HG02763 (cell line): ENCODE measurements at regions not wholly inside any gene's neighbourhood (a gene's known extent, or its start where the extent isn't known, plus 50 kb on each side); places are given as distances from the start of the nearest gene placed in this dataset.
A peak's percentile ranks its signal among the peaks of the same experiment; 100 is the strongest.
"Not testable (repeated sequence)": the region's sequence is repeated elsewhere in the genome, so short reads cannot be mapped to it uniquely, and the experiment has no call there.

Experiments used
- ATAC-seq: cut with Tn5 transposase; IDR thresholded peaks from one replicate; pipeline ENCODE4 v1.9.1; 2021; ENCODE audit warnings: mild to moderate bottlenecking, moderate library complexity; ENCODE audit not compliant: unreplicated experiment

DNA sequence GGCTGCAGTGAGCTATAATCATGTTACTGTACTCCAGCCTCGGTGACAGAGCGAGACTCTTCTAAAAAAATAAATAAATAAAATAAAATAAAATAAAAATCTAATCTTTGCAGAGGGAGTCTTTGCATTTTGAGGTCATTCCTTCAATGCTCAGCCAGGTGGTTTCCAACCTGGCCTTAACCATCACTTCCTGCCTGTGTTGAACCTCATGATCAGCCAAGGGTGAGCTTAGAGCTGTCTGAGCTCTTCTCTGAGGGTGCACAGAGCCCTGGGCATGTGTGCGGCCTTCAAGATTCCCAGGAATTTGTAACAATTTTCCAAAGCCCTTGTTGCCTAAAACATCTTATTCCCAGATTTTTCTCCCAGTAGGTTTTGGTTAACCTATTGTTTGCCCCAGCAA, 94.3 kb downstream of the KCNJ12 start:
- not testable (repeated sequence) for ATAC-seq

DNA sequence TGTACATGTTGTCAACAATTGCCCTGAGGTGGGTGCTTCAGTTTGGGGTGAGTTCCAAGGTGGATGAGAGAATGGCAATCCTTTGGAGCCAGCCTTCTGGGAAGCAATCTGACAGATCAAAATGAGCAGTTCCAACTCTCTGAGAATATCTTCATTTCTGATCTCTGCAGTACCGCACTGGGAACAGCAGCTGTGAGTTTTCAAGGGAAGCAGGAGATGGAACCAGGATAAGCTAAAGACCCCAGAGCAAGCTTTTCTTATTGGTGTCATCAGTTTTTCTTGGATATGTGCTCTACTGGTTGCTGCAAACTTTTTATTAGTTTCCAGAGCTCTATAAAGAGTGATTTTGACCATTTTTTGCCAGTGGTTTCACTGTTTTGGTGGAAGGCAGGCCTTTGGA, 94.7 kb downstream of the KCNJ12 start:
- ATAC-seq: no peak

DNA sequence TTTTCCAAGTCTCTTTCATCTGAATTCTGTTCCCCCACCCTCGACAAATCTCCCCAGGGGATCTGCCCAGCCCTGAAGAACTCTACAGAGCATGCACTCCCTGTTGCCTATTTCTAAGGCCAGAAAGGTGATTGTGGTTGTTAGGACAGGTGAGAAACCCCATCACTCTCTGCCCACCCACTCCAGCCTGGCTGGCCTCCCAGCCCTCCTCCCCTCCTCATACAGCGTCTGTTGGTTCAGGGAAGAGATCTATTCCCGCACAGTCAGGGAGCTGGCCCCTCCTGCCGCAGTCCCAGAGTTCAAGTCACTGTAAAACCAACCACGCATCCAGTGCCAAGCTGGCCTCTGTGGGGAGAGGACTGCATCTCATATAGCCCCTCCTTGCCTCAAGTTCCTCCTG, 98.7 kb downstream of the KCNJ12 start:
- no peak for ATAC-seq

DNA sequence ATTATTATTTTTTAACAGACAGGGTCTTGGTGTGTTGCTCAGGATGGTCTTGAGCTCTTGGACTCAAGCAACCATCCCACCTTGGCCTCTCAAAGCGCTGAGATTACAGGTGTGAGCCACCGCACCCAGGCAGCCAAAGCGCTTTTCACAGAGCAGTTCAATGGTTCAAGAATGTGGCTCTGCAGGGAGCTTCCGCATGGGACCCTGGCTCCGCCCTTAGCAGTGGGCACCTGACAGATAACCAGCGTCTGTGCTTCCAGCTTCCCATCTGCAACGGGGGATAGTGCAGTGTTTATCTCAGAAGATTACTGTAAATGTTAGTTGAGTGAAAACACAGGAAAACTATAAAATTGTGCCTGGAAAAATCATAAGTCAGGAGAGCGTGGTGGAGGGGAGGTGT, 99.4 kb downstream of the KCNJ12 start:
- ATAC-seq: no peak

DNA sequence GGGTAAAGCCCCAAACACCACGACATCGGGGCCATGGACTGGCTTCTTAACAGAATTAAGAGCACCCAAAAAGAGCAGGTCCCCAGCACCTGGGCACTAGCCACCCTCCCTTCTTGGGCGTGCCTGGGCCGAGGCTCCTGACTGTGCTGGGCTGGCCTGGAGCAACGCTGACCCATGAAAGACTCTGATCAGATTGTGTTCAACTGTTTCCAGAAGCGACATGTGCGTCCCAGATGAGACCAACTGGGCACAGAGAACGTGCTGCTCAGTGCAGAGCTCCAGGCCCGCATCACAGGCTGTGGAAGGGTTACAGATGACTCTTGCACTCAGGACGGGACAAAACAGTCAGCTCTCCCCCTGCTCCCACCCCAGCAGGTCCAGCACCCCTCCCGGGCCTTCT, 100.7 kb downstream of the KCNJ12 start:
- ATAC-seq: no peak

DNA sequence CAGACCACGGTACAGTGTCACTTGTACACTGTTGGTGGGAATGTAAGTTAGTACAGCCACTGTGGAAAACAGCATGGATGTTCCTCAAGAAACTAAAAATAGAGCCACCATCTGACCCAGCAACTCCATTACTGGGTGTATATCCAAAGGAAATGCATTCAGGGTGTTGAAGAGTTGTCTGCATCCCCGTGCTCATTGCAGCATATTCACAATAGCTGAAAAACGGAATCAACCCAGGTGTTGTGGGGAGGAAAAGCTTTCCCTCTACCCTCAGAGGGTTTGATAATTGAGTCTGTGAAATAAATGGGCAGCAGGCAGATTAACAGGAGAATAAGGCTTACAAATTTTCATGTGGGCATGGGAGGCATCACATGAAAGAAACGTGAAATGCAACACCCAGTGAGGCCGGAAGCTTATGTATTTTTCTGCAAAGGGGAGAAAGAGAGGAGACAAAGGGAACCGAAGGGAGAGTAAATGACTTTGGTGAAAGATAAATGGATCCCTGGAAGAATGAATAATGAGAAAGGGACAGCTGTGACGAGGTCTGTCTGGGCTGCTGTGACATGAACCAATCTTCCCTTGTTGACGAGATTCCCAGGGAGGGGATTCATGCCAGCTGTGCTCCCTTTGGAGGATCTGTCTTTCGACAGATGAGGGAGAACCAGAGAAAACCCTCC, 106.2 kb downstream of the KCNJ12 start:
- no peak for ATAC-seq

DNA sequence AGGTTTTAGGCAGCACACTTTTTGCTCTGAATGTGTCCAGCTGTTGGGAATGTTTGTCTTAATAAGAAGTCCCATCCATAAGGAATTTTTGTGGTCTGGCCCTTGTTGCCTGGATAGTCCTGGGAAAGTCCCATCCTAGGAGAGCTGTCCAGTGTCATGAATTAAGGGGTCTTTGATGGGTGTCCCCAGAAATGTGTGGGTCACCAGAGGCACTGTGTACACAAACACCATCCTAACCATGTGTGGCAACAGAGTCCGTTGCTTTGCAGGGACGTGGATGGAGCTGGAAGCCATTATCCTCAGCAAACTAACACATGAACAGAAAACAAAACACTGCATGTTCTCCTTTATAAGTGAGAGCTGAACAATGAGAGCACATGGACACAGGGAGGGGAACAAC, 111.9 kb downstream of the KCNJ12 start:
- not testable (repeated sequence) for ATAC-seq

DNA sequence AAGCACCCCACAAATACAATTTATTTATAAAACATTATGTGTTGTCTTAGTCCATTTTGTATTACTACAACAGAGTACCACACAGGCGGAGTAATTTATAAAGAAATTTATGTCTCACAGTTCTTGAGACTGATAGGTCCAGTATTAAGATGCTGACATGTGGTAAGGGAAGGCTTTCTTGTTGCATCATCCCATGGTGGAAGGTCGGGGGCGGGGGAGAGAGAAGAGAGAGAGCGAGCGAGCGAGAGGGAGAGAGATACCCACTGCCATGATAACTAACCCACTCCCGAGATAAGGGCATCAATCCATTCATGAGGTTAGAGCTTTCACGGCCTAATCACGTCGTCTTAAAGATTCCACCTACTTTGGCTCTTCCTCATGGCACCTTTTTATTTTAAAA, 117.8 kb downstream of the KCNJ12 start:
- no peak for ATAC-seq

DNA sequence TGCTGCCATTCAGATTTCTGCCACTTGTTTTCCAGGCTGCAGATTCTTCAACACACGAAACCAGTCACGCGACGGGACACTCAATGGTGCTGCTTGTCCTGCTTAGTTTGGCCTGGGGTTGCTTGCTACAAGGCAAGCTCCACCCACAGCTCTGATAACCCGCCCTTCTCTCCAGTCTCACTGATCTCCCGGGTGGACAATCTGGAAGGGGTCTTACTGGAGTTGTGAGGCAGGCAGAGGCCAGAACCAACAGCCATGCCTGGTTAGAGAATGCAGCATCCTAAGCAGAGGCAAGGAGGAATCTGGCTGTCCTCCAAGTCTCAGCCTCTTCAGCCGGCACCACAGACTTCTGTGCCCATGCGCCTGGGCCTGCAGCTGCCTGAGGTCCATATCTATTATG, 119.1 kb downstream of the KCNJ12 start:
- ATAC-seq: no peak

DNA sequence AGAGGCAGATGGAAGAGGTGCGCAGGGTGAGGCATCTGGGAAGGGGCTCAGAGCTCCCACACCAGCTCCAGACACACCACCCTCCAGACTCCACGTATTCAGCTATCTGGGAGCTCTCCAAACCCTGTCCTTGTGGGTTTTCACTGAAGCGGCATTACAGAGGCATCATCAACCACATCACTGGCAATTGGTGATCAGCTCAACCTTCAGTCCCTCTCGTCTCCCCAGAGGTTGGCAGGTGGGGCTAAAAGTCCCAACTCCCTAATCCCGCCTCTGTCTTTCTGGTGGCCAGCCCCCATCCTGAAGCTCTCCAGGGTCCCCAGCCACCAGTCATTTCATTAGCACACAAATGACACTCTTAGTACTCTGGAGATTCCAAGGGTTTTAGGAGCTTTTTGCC, 123.9 kb downstream of the KCNJ12 start:
- ATAC-seq: no peak

DNA sequence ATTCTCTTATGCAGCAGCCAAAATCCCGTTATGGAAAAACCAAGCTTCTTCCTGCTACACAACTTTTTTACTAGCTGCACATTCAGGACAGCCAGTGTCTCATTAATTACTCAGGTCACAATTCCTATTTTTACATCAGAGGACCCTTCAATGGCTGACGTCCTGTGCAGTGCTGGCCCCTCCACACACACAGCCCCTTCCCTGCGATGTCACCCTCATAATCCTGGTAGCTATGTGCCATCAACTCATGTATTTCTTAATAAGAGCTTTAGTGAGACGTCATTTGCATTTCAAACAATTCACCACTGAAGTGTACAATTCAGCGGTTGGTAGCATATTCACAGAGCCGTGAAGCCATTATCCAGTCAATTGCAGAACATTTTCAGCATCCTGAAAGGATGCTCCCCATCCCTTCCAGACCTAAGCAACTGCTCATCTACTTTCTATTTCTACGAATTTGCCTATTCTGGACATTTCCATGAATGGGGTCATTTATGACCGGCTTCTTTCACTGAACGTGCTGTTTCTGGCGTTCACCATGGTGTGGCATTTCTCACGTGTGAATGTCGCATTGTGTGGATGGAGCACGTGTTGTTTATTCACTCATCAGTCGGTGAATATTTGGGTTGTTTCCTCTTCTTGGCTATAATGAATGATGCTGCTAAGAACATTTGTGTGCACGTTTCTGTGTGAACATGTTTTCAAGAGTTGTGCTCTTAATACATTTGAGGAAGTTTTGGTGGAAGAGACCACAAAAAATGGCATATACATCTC, 126.0 kb downstream of the KCNJ12 start:
- ATAC-seq: not testable (repeated sequence)

DNA sequence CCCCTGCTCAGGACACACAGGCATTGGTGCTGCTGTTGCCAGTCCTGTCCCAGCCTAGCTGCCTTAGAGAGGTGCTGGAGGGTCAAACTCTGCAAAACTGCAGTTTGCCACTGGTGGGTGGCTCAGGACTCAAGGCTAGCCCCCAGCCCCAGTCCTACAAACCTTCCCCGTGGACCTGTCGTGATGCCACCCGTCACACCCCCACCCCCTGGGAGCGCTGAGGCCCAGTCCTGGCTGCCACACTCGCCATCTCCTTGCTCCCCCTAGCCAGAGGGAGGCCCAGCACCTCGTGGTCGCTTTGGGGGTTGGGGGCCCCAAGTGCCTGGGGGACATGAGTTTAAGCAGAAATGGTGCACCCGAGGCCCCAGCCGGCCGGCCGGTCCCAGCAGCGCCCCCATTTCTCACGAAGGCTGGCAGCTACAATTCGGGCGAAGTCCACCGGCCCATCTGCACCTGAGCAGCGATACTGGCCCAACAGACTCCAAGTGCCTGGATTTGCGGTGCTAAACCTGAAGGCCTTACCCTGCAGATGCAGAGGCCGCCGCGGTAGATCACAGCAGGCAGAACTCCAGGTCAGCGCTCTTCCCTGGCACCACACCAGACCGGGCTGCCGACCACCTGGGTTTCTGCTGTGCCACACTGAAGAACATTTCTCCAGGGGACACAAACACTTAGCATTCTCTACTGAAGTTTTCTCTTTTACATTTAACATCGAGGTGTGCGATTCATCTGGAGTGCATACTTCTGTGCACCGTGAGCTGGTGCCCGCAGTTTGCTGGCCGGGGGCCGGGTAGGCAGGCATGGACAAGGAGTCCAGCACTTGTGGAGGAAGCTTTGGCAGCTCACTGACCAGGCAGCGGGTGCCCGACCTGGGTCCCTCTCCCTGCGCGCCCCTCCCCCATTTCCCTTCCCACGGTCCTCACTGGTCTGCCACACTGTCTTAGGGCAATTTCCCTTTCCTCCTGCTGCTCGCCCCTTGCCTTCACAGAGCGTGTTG, 130.0 kb downstream of the KCNJ12 start:
- no peak for ATAC-seq

DNA sequence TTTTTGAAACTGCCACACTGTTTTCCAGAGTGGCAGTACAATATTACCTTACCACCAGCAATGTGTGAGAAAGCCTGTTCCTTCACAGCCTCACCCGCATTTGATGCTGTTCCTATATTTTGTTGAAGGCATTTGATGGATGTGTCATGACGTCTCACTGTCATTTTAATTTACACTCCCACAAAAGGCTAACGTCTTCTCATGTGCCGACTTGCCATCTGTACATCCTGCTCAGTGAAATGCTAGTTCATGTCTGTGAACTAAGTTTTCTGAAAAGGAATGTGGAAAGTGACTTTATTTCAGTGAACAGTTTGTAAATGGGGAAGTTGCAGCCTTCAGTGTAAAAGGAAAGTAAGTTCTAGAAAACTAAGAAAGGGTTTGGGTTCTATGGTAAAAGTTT, 131.6 kb downstream of the KCNJ12 start:
- not testable (repeated sequence) for ATAC-seq

DNA sequence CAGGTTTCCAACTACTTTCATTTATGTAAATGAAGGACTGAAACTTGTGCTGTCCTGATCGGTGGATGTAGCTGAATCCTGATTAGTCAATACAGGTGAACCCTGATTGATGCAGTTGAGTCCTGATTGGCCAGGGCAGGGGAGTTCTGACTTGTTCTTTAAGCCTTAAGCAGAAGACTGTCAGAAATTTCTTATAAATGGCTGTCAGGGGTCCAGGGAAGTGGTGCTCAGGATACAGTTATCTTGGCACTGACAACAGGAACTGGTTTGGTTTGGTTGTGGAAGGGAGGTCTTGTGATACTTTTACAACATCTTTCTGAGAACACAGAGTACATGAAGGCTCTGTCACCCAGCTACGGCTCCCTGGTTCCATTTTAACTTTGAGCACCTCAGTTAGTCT, 132.1 kb downstream of the KCNJ12 start:
- ATAC-seq: no peak

DNA sequence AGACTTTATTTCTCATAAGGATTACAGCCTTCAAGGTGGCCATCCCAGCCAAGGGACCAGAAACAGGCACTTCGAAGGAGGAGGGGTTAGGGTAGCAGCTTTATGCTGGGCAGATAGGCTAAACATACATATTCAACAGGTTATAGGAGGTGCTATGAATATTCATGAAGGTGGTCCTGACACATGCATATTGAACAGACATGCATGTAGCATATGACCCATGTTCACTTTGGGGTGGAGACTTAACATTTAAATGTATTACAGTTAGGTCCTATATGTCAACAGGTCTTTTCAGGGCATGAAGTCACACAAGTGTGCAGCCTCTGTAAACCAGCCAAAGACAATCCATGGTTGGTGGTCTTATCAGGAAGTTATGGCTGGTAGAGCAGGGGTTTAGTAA, 133.2 kb downstream of the KCNJ12 start:
- not testable (repeated sequence) for ATAC-seq

DNA sequence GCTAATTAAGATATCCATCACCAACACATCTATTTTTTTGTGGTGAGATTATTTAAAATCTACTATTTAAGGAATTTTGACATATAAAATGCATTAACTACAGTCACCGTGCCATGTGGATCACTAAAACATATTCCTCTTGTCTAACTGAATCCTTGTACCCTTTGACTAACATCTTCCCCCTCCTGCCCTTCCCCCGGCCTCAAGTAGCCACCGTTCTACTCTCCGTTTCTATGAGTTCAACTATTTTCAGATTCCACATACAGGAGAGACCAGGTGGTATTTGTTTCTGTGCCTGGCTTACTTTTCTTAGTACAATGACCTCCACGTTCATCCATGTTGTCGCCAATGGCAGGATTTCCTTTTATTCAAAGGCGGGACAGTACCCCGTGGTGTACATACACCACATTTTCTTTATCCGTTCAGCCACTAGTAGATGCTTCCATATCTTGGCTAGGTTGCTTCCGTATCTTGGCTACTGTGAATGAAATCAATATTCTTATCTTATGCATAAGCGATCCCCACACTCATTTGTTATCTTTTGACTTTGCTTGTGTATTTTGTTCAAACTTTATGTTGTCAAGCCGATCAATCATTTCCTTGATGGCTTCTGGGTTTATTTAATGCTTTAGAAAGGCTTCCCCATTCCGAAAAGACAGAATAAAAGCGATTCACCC, 134.7 kb downstream of the KCNJ12 start:
- ATAC-seq: no peak

DNA sequence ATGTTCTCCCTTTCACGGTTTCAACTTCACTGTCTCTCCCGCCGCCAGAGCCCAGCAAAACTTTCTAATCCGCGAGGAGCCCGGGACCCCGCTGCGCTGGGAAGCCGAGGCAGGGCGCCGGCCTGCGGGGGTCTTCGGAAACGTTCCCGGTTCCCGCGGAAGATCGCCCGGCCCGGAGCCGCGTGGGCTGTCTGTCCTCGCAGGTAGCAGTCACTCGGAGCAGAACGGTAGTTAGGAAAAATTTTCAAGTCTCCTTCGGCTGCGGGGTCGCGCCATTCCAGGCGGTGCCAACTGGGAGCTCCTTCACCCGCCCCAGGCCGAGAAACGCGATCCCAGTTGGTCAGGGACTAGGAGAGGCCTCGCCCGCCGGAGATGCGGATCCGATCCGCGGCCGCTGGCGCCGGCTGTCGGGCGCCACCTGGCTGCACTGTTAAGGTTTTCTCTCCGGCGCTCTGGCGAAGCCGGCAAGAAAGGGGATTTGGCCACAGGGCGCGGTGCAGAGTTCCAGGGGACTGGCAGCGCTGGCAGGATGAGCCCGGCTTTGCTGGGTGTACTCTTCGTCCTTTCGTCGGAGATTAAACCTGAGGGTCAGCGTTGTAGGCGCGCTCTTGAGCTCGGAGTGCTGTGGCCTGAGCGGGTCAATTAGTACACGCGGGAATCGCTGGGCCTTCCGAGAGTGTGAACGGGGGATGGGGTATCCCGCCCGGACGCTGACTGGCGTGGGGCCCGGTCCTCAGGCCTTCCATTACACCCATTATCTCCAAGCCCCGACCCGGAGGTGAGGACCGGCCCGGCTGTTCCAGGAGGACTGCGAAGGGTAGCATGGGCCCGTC, 135.4 kb downstream of the KCNJ12 start:
- ATAC-seq: peak; percentile 57

DNA sequence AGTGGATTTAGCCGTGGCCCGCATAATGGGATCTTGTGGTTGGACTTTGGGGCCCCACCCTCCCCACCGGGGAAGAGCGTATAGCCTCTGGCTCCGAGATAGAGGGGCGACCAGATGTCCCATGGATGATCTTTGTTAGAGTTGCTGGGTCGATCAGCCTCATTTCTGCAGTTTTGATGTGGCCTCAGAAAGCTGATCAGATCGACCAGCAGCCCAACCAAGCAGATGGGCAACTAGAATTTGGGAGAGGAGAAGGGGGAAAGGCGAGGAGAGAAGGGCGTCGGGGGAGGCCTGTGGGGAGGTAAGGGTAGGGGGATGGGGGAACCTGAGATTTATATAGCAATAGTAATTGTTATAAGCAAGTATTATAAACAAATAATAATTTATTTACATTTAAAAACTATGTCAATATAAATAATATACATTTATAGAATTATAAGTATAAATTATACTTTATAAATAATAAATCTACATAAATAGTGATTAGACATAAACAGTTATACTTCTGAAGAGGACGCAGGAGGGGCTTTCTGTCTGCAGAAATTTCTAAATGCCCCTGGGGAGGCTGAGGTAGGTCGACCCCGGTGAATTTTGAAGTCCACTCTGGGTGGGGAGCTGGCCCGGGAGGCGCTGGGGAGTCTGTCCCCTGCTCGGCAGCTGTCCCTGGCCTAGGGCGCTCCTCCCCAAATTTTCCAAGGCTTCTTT, 136.3 kb downstream of the KCNJ12 start:
- ATAC-seq: no peak

DNA sequence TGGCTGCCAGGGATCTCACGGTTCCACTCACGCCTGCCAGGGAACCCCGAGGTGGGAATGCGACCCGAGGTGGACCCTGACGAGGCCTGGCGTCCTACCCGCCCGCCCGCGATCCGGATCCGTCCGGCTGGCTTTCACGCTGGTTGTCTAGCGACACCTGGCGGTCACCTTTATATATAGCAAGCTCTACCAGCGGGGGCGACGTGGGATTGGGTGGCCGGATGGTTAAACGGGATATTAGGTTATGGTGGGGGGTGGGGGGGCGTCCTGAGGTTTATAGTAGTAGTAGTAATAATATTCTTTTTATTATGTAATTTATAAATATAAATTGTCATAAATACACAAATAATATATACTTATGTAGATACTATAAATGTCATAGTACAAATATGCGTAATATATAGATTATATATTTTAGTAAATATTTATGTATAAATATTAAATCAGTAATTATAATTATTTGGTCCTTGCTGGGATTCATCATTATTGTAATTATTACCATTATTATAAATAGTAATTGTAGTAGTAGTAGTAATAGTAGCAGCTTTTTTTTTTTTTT, 136.9 kb downstream of the KCNJ12 start:
- no peak for ATAC-seq
